OCI-LY3 (cell line): ENCODE measurements at regions not wholly inside any gene's neighbourhood (a gene's known extent, or its start where the extent isn't known, plus 50 kb on each side); places are given as distances from the start of the nearest gene placed in this dataset.
"Not testable (repeated sequence)": the region's sequence is repeated elsewhere in the genome, so short reads cannot be mapped to it uniquely, and the experiment has no call there.

Source experiments
- H2AFZ ChIP-seq: fragments of 200-600, 300-600 bp; shearing (Covaris generic); 2 replicates; pipeline ENCODE4 v1.6.0; 2014; ENCODE audit warnings: antibody characterized with exemption, low read depth, low read length
- H3K27ac ChIP-seq: fragments of 200-600, 300-600 bp; sonication (generic); 2 replicates; pipeline ENCODE4 v1.5.1; 2014; ENCODE audit warnings: mild to moderate bottlenecking, low read length, moderate library complexity, mixed read lengths
- H3K27me3 ChIP-seq: fragments of 200-600, 300-600 bp; sonication (generic); 2 replicates; pipeline ENCODE4 v1.6.1; 2014; ENCODE audit warnings: low read depth, low read length, mixed read lengths
- H3K36me3 ChIP-seq: fragments of 200-600, 300-600 bp; sonication (generic); replicated peaks from 2 replicates; pipeline ENCODE3; 2014; ENCODE audit warnings: low read depth, low read length, mixed read lengths
- H3K4me1 ChIP-seq: fragments of 300-600, 200-600 bp; sonication (generic); 2 replicates; pipeline ENCODE4 v1.6.1; 2014; ENCODE audit warnings: low read length, mixed read lengths
- H3K4me2 ChIP-seq: fragments of 200-600, 300-600 bp; sonication (generic); 2 replicates; pipeline ENCODE4 v1.6.1; 2014; ENCODE audit warnings: low read length, mixed read lengths
- H3K4me3 ChIP-seq: fragments of 300-600, 200-600 bp; sonication (generic); 2 replicates; pipeline ENCODE4 v1.5.1; 2014; ENCODE audit warnings: antibody characterized with exemption, mild to moderate bottlenecking, low read length, moderate library complexity
- H3K79me2 ChIP-seq: fragments of 300-600, 200-600 bp; shearing (Covaris generic); 2 replicates; pipeline ENCODE4 v1.6.1; 2014; ENCODE audit warnings: mild to moderate bottlenecking, low read length, mixed read lengths
- H3K9ac ChIP-seq: fragments of 300-600, 200-600 bp; shearing (Covaris generic); 2 replicates; pipeline ENCODE4 v1.6.0; 2014; ENCODE audit warnings: mild to moderate bottlenecking, low read length, moderate library complexity
- H3K9me3 ChIP-seq: fragments of 200-600, 300-600 bp; shearing (Covaris generic); 2 replicates; pipeline ENCODE4 v1.6.1; 2014; ENCODE audit warnings: low read length, mixed read lengths; ENCODE audit not compliant: insufficient read depth
- H4K20me1 ChIP-seq: fragments of 200-600, 300-600 bp; sonication (generic); 2 replicates; pipeline ENCODE4 v1.6.1; 2016; ENCODE audit warnings: low read length, mixed read lengths; ENCODE audit not compliant: insufficient read depth
- CTCF ChIP-seq: fragments of 200-600, 300-600 bp; sonication (generic); IDR thresholded peaks from 2 replicates; pipeline ENCODE4 v1.5.1; 2014; ENCODE audit warnings: antibody characterized with exemption, low read length, low read depth
- EZH2phosphoT487 ChIP-seq: fragments of 200-600 bp; shearing (Covaris generic); IDR thresholded peaks from 2 replicates; pipeline ENCODE4 v1.6.1; 2018; ENCODE audit warnings: antibody characterized with exemption, mixed run types, low read depth

GRCh38 chr10:14421941-14422340, 91.2 kb upstream of the FRMD4A start:
- Histone ChIP-seq H3K9ac (no peak overlapping the region), H3K36me3 (no peaks in the 10 kb centered on the region), H3K79me2 (no peaks in the 10 kb centered on the region), H3K4me3 (no peak overlapping the region), H3K27me3 (0 out of 2 replicates have a peak, but pooled peaks cover 7% of the 10 kb centered on the region), H4K20me1 (no peaks in the 10 kb centered on the region), H3K27ac (no peak overlapping the region), H3K4me2 (no peak overlapping the region), H3K9me3 (no peaks in the 10 kb centered on the region), H2AFZ (no peak overlapping the region), H3K4me1 (no peaks in the 10 kb centered on the region)
- TF ChIP-seq CTCF (no peak), EZH2phosphoT487 (no peak)

GRCh38 chr10:14417336-14417735, 86.6 kb upstream of the FRMD4A start:
- not testable (repeated sequence) for H3K4me3 ChIP-seq, H3K9me3 ChIP-seq, H3K27ac ChIP-seq, H3K79me2 ChIP-seq, H3K36me3 ChIP-seq, H2AFZ ChIP-seq, H3K9ac ChIP-seq, H4K20me1 ChIP-seq, H3K4me1 ChIP-seq, H3K4me2 ChIP-seq
- H3K27me3 ChIP-seq = peaks cover 16% of the 10 kb centered on the region; the same call in 1 of the 2 replicates

- Histone ChIP-seq H3K36me3 (no peaks in the 10 kb centered on the region), H3K4me3 (no peak overlapping the region), H3K27ac (no peak overlapping the region), H3K9me3 (no peaks in the 10 kb centered on the region), H3K4me2 (no peak overlapping the region), H3K9ac (no peak overlapping the region), H3K4me1 (no peaks in the 10 kb centered on the region), H2AFZ (no peak overlapping the region), H3K27me3 (peaks cover 17% of the 10 kb centered on the region; the same call in 1 of the 2 replicates), H3K79me2 (no peaks in the 10 kb centered on the region), H4K20me1 (no peaks in the 10 kb centered on the region)
- TF ChIP-seq EZH2phosphoT487 (no peak), CTCF (no peak)
These were observed 85.6 kb upstream of the FRMD4A start for GRCh38 chr10:14416308-14416700.

- no peak overlapping the region for H3K4me2 ChIP-seq
- H3K9ac ChIP-seq = no peak overlapping the region
- no peak overlapping the region for H2AFZ ChIP-seq
- no peaks in the 10 kb centered on the region for H3K79me2 ChIP-seq
- no peaks in the 10 kb centered on the region for H3K4me1 ChIP-seq
- H3K9me3 ChIP-seq = no peaks in the 10 kb centered on the region
- no peak overlapping the region for H3K4me3 ChIP-seq
- no peaks in the 10 kb centered on the region for H4K20me1 ChIP-seq
- no peaks in the 10 kb centered on the region for H3K36me3 ChIP-seq
- TF ChIP-seq CTCF (no peak), EZH2phosphoT487 (no peak)
- H3K27me3 ChIP-seq = peaks cover 19% of the 10 kb centered on the region; the same call in 1 of the 2 replicates
- no peak overlapping the region for H3K27ac ChIP-seq
These were observed 85.1 kb upstream of the FRMD4A start for GRCh38 chr10:14415676-14416307.
